Body of pancreas (tissue), 4 donors: ENCODE measurements at regions not wholly inside any gene's neighbourhood (a gene's known extent, or its start where the extent isn't known, plus 50 kb on each side); places are given as distances from the start of the nearest gene placed in this dataset.
A peak's percentile ranks its signal among the peaks of the same experiment; 100 is the strongest.

Experiments
- POLR2A ChIP-seq, 3 donors: fragments of 450-650 bp; IDR thresholded peaks; one replicate each; pipeline ENCODE4 v1.6.1; 2016; ENCODE audit warnings: antibody characterized with exemption in 3 of 3, mild to moderate bottlenecking in 2 of 3
- TF ChIP-seq, protein P1 (sequence below), 7 experiments: fragments of 450-650 bp in 4 of 7; fragments of 200-600 bp in 3 of 7; sonication (generic) in 3 of 7; IDR thresholded peaks; one replicate each; pipeline ENCODE4 v1.5.1; 2016 to 2019; ENCODE audit warnings: antibody characterized with exemption in 7 of 7

DNA sequence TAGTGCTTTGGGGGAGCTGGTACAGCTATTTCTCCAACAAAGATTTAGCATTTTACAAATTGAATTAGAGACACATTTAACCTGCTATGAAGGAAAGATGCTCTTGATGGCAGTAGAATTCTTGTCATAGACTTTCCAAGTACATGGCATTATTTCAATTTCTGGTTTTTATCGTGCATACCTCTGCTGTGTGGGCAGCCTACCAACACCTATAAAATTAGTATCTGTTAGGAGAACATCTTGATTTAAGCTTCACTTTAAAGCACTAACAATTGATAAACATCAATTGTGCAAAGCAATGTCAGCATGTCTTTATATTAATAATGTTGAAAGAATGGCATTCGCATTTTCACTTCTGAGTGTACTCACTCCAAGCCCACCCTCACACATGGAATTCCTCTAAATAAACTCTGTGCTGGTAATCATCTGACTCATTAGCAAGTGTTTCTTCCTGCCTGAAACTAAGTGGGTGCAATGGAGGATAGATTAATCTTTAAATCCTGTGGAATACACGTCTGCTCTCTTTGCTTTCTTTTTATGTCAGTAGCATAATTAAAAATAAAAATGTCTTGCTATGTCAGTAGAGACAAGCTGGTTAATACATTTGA lies 279.8 kb upstream of the MAGEB18 start:
- TF ChIP-seq, protein P1, sequence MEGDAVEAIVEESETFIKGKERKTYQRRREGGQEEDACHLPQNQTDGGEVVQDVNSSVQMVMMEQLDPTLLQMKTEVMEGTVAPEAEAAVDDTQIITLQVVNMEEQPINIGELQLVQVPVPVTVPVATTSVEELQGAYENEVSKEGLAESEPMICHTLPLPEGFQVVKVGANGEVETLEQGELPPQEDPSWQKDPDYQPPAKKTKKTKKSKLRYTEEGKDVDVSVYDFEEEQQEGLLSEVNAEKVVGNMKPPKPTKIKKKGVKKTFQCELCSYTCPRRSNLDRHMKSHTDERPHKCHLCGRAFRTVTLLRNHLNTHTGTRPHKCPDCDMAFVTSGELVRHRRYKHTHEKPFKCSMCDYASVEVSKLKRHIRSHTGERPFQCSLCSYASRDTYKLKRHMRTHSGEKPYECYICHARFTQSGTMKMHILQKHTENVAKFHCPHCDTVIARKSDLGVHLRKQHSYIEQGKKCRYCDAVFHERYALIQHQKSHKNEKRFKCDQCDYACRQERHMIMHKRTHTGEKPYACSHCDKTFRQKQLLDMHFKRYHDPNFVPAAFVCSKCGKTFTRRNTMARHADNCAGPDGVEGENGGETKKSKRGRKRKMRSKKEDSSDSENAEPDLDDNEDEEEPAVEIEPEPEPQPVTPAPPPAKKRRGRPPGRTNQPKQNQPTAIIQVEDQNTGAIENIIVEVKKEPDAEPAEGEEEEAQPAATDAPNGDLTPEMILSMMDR (IDR thresholded peaks at IDR 0.05): peak in 2 of 7 experiments; percentile 21 to 25
- TF ChIP-seq POLR2A (IDR thresholded peaks at IDR 0.05): no peak
